HepG2 (cell line): ENCODE measurements at regions not wholly inside any gene's neighbourhood (a gene's known extent, or its start where the extent isn't known, plus 50 kb on each side); places are given as distances from the start of the nearest gene placed in this dataset.

Source experiments
- ATAC-seq: fragments of 200-7000 bp; cut with Tn5 transposase; 3 replicates; pipeline ENCODE4 v1.9.1; 2020; ENCODE audit warnings: mild to moderate bottlenecking, moderate library complexity
- BruUV-seq: library from RNA; stranded (reverse); fragments of 400-500 nt; replicated peaks from 2 replicates; lab custom pipeline; 2021; lab: Mats Ljungman, UMichigan
- CTCF ChIA-PET: fragments of 300-600 bp; formaldehyde crosslinking; extraction: SDS; loops from one replicate; lab custom pipeline; 2021; ENCODE audit warnings: low total read pairs, inconsistent platforms, low intra/inter-chr PET ratio; lab: Yijun Ruan, JAX
- POLR2A ChIA-PET: fragments of 350-600 bp; sonication (Branson Sonifier 250); formaldehyde crosslinking; loops from one replicate; lab custom pipeline; 2020; ENCODE audit warnings: antibody characterized with exemption, inconsistent platforms; lab: Yijun Ruan, JAX
- DNase-seq: peaks from one replicate; pipeline ENCODE4 v3.0.0-alpha.2; 2015; ENCODE audit warnings: low spot score
- FAIRE-seq: peaks from 3 replicates; lab custom pipeline; 2011; peaks lifted over from hg19 to GRCh38; lab: Jason Lieb, UNC
- H2AFZ ChIP-seq: one replicate; pipeline ENCODE4 v1.6.1; 2011; ENCODE audit warnings: low read length, inconsistent platforms
- H3K27ac ChIP-seq: fragments of 300-600 bp; 3 replicates; pipeline ENCODE4 v1.8.0; 2011; ENCODE audit warnings: mixed run types, mild to moderate bottlenecking, mixed read lengths, low read length, inconsistent platforms; ENCODE audit not compliant: insufficient read depth; ENCODE audit errors: extremely low read length
- H3K27me3 ChIP-seq, 2 experiments: fragments of 200-600 bp in 1 of 2; 2 replicates in 1 of 2; 3 replicates in 1 of 2; pipeline versions ENCODE4 v1.6.0 to v1.8.0; 2011; ENCODE audit warnings: low read length in 2 of 2, mild to moderate bottlenecking in 2 of 2, moderate library complexity in 2 of 2, inconsistent platforms in 1 of 2; ENCODE audit not compliant: insufficient read depth in 2 of 2, control insufficient read depth in 1 of 2
- H3K36me3 ChIP-seq, 2 experiments: fragments of 200-600 bp in 1 of 2; replicated peaks in 1 of 2; 2 replicates in 1 of 2; 3 replicates in 1 of 2; pipeline versions ENCODE4 v1.5.1 to v1.8.0; 2011; ENCODE audit warnings: low read length in 2 of 2, inconsistent platforms in 1 of 2; ENCODE audit not compliant: insufficient read depth in 2 of 2, control insufficient read depth in 1 of 2
- H3K4me1 ChIP-seq: 2 replicates; pipeline ENCODE4 v1.5.1; 2012; ENCODE audit warnings: low read length, inconsistent platforms; ENCODE audit not compliant: insufficient read depth
- H3K4me2 ChIP-seq: 2 replicates; pipeline ENCODE4 v1.6.0; 2011; ENCODE audit warnings: low read depth, low read length, inconsistent platforms
- H3K4me3 ChIP-seq, 3 experiments: fragments of 200-600 bp in 1 of 3; sonication (generic), shearing (Covaris generic) in 1 of 3; replicated peaks in 1 of 3; 2 replicates each; pipeline ENCODE4 v1.5.1; 2011 to 2016; ENCODE audit warnings: low read length in 3 of 3, inconsistent platforms in 2 of 3, low read depth in 2 of 3, mild to moderate bottlenecking in 2 of 3, control low read depth in 1 of 3, mixed read lengths in 1 of 3; ENCODE audit not compliant: insufficient read depth in 1 of 3
- H3K79me2 ChIP-seq: one replicate; pipeline ENCODE4 v1.6.1; 2011; ENCODE audit warnings: low read length, inconsistent platforms; ENCODE audit not compliant: insufficient read depth
- H3K9ac ChIP-seq: 2 replicates; pipeline ENCODE4 v1.6.0; 2011; ENCODE audit warnings: mild to moderate bottlenecking, low read depth, low read length, inconsistent platforms; ENCODE audit not compliant: insufficient read depth
- H3K9me3 ChIP-seq: 2 replicates; pipeline ENCODE4 v1.5.1; 2012; ENCODE audit warnings: mild to moderate bottlenecking, low read length
- H4K20me1 ChIP-seq: 2 replicates; pipeline ENCODE4 v1.6.0; 2011; ENCODE audit warnings: inconsistent platforms, mild to moderate bottlenecking, low read length, moderate library complexity; ENCODE audit not compliant: insufficient read depth
- CTCF ChIP-seq: sonication (generic); formaldehyde crosslinking; IDR thresholded peaks from 2 replicates; pipeline ENCODE4 v1.5.0; 2020; ENCODE audit warnings: mild to moderate bottlenecking, missing genetic modification reagents, moderate library complexity
- JUN ChIP-seq: sonication (generic); formaldehyde crosslinking; IDR thresholded peaks from 2 replicates; pipeline ENCODE4 v1.4.0; 2020; ENCODE audit warnings: mild to moderate bottlenecking, missing genetic modification reagents
- MBD4 ChIP-seq: IDR thresholded peaks from 2 replicates; pipeline ENCODE4 v1.6.1; 2012; ENCODE audit warnings: low read length, inconsistent platforms, borderline replicate concordance
- MTF2 ChIP-seq: sonication (generic); formaldehyde crosslinking; IDR thresholded peaks from 2 replicates; pipeline ENCODE4 v1.5.0; 2020; ENCODE audit warnings: missing genetic modification reagents, borderline replicate concordance
- NPAS2 ChIP-seq: sonication (generic); formaldehyde crosslinking; IDR thresholded peaks from 2 replicates; pipeline ENCODE4 v1.8.0; 2022; ENCODE audit warnings: mild to moderate bottlenecking, missing genetic modification reagents, borderline replicate concordance
- NR2F1 ChIP-seq, 2 experiments: fragments of 450-650 bp in 1 of 2; formaldehyde crosslinking in 1 of 2; IDR thresholded peaks; 2 replicates each; pipeline versions ENCODE4 v1.5.0 to v1.6.1; 2016 to 2020; ENCODE audit warnings: mild to moderate bottlenecking in 1 of 2, missing compliant biosample characterization in 1 of 2, missing genetic modification reagents in 1 of 2, moderate library complexity in 1 of 2
- PRDM4 ChIP-seq: sonication (generic); formaldehyde crosslinking; IDR thresholded peaks from 2 replicates; pipeline ENCODE4 v1.9.0; 2021; ENCODE audit warnings: missing genetic modification reagents, borderline replicate concordance
- REXO4 ChIP-seq: sonication (generic); formaldehyde crosslinking; IDR thresholded peaks from 2 replicates; pipeline ENCODE4 v1.8.0; 2022; ENCODE audit warnings: missing genetic modification reagents, mild to moderate bottlenecking, borderline replicate concordance
- SOX13 ChIP-seq, 3 experiments: fragments of 450-650 bp in 1 of 3; sonication (generic) in 1 of 3; formaldehyde crosslinking in 1 of 3; IDR thresholded peaks in 2 of 3; conservative IDR thresholded peaks in 1 of 3; 2 replicates each; pipeline versions ENCODE4 v1.5.0 to v1.6.1; 2016 to 2020; ENCODE audit warnings: antibody characterized with exemption in 1 of 3, mild to moderate bottlenecking in 1 of 3, missing compliant biosample characterization in 1 of 3, missing genetic modification reagents in 1 of 3, moderate library complexity in 1 of 3
- ZNF101 ChIP-seq: sonication (generic); formaldehyde crosslinking; IDR thresholded peaks from 2 replicates; pipeline ENCODE4 v1.4.0; 2020; ENCODE audit warnings: mild to moderate bottlenecking, low read depth, missing genetic modification reagents, borderline replicate concordance
- ZNF124 ChIP-seq: sonication (generic); formaldehyde crosslinking; IDR thresholded peaks from 2 replicates; pipeline ENCODE4 v1.4.0; 2020; ENCODE audit warnings: missing genetic modification reagents
- WGBS: methylation state at CpG from one replicate; pipeline ENCODE4 v1.1.6; 2017; ENCODE audit warnings: low lambda C conversion rate; 5-methylcytosine and 5-hydroxymethylcytosine counted together
- in situ Hi-C: cut with HindIII; loops from 2 replicates; pipeline ENCODE4 v1.10.0; 2017; ENCODE audit warnings: low pct_unique_long_range_greater_than_20kb; ENCODE audit not compliant: extremely low pct_ligation_motif_present
- intact Hi-C: fragments of 100-400 bp; cut with micrococcal nuclease; formaldehyde crosslinking; loops from one replicate; pipeline ENCODE4 v1.10.0; 2022; ENCODE audit not compliant: unreplicated experiment

DNA sequence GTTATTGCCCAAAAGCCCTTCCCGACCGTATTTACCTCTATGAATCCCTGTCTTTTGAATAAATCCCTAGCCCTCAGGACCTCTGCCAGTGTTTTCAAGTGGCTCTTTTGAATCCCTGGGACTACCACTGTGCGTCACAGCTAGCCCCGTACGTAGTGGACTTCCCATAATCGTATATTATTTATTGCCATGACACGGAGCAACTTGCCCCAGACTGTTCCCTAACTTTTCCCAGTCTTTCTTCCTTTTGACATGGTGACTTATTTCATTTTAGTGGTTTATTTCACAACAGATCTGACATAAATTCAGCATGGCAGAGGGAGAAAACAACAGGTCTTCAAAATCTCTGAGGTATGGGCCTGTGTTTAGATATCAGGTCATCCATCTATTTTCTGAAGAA, 318.6 kb upstream of the KLF6 start:
- Histone ChIP-seq H3K79me2 (no peaks in the 10 kb centered on the region), H3K4me3 (no peak overlapping the region)
- ATAC-seq (no peak), FAIRE-seq (no peak)
- ChIA-PET CTCF (no interaction called here), POLR2A (no interaction called here)
- no TSS peak for BruUV-seq
- TF ChIP-seq JUN (no peak), NPAS2 (CRISPR knock-in tag) (no peak), REXO4 (CRISPR knock-in tag) (no peak), MTF2 (CRISPR knock-in tag) (no peak), ZNF124 (CRISPR knock-in tag) (no peak), CTCF (CRISPR knock-in tag) (no peak), SOX13 (IDR thresholded peaks at IDR 0.05) (no peak), SOX13 (CRISPR knock-in tag; conservative IDR thresholded peaks at IDR 0.05 in 1 of 2, IDR thresholded peaks at IDR 0.05 in 1 of 2) (no peak), MBD4 (no peak), PRDM4 (CRISPR knock-in tag) (no peak), ZNF101 (no peak), NR2F1 (CRISPR knock-in tag; IDR thresholded peaks at IDR 0.05) (no peak)
- TF ChIP-seq, all 625 proteins: peak for 0
- Histone ChIP-seq H3K27me3 (peaks cover 0 to under 1% of the 10 kb centered on the region in 2 experiments; a peak in 1 of 5 replicates), H3K9ac (no peak overlapping the region), H3K9me3 (no peaks in the 10 kb centered on the region), H3K4me2 (no peak overlapping the region), H4K20me1 (no peaks in the 10 kb centered on the region), H3K27ac (no peak overlapping the region), H2AFZ (no peak overlapping the region), H3K4me1 (no peaks in the 10 kb centered on the region), H3K36me3 (no peaks in the 10 kb centered on the region)
- in situ Hi-C loops (no loop called here), intact Hi-C loops (no loop called here)
- 29% methylated on average over 7 of the region's 7 CpGs for WGBS
- DNase-seq, result no peak
